Left ventricle myocardium superior (tissue), 1 donor: ENCODE measurements at regions not wholly inside any gene's neighbourhood (a gene's known extent, or its start where the extent isn't known, plus 50 kb on each side); places are given as distances from the start of the nearest gene placed in this dataset.

Experiments
- ATAC-seq: fragments of 200-7000 bp; cut with Tn5 transposase; one replicate; pipeline ENCODE4 v1.9.1; 2020; ENCODE audit warnings: mild to moderate bottlenecking, moderate library complexity
- DNase-seq: peaks from one replicate; pipeline ENCODE4 v3.0.0-alpha.2; 2020
- intact Hi-C: fragments of 100-400 bp; cut with micrococcal nuclease; formaldehyde crosslinking; loops from one replicate; pipeline ENCODE4 v1.11.0; 2022
- donor health status: DM: no; HTN: yes; CAD: no; lungs with severe emphysema.

GRCh38 chr6:22447249-22448196, 121.8 kb upstream of the HDGFL1 start:
- DNase-seq (peak; percentile 41), ATAC-seq (peak; percentile 96)
- intact Hi-C loops = no loop called here

DNA sequence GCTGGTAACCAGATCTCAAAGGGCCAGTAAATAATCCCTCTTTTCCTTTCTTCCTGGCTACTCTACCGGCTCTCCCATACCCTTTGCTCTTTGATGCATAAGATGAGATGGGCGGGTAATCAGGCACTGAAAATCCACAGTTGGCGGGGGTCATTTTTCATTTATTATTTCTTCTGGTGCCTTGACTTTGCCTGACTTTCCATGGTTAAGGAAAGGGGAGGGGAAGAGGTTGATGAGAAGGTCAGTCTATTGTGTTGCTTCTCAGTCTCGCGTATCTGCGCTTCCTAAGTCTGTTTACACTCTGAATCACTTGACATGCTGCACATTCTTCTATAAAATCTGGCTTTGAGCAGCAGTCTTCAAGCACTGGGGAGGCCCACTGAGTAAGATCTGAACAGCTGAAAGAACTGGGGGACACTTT, 121.1 kb upstream of the HDGFL1 start:
- DNase-seq (no peak), ATAC-seq (no peak)

DNA sequence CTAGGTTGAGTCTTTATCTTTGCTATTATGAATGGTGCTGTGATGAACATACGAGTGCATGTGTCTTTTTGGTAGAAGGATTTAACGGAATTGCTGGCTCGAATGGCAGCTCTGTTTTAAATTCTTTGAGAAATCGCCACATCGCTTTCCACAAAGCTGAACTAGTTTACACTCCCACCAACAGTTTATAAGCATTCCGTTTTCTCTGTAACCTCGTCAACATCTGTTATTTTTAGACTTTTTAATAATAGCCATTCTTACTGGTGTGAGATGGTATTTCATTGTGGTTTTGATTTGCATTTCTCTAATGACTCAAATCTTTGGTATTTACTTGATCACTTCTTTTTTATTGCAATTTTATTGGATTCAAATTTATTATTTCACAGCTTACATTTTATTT, 117.4 kb upstream of the HDGFL1 start:
- DNase-seq (no peak), ATAC-seq (no peak)
- intact Hi-C loops = no loop called here

More for the DNA sequence above, 121.1 kb upstream of the HDGFL1 start:
- intact Hi-C loops = no loop called here

DNA sequence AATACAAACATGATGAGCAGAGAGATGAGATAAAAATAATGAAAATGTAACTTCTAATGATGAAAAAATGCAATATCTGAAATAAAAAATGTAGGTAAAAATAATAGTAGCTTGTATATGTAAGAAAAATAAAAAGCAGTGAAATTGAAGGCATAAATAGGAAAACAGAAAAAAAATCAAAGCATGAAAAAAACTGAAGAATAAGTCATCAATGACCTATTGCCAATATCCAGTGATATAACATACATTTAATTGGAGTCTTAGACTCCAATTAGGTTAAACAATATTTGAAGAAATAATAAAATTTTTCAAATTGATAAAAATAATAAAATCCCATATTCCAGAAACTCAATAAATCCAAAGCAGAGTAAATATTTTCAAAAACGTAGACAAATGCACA, 114.0 kb upstream of the HDGFL1 start:
- DNase-seq (no peak), ATAC-seq (no peak)
- intact Hi-C loops = no loop called here

DNA sequence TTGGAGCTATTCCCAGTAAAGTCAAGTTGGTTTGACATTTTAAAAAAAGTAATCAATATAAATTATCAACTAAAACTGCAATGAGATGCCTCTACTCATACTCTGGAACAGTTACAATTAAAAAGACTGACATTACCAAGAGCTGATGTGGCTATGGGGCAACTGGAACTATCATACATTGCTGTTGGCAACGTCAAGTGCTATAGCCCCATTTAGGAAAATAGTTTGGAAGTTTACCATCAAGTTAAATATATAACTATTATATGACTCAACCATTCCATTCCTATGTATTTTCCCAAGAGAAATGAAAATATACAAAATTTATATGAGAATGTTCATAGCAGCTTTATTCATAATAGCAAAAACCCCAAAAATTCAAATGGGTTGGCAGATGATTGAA, 111.4 kb upstream of the HDGFL1 start:
- DNase-seq = no peak

GRCh38 chr6:22466665-22467245, 102.6 kb upstream of the HDGFL1 start:
- intact Hi-C loops = no loop called here
- ATAC-seq = no peak
- DNase-seq = no peak

More for the DNA sequence above, 111.4 kb upstream of the HDGFL1 start:
- intact Hi-C loops = no loop called here
- no peak for ATAC-seq

GRCh38 chr6:22467645-22468044, 101.7 kb upstream of the HDGFL1 start:
- DNase-seq (no peak), ATAC-seq (no peak)
- intact Hi-C loops = no loop called here

DNA sequence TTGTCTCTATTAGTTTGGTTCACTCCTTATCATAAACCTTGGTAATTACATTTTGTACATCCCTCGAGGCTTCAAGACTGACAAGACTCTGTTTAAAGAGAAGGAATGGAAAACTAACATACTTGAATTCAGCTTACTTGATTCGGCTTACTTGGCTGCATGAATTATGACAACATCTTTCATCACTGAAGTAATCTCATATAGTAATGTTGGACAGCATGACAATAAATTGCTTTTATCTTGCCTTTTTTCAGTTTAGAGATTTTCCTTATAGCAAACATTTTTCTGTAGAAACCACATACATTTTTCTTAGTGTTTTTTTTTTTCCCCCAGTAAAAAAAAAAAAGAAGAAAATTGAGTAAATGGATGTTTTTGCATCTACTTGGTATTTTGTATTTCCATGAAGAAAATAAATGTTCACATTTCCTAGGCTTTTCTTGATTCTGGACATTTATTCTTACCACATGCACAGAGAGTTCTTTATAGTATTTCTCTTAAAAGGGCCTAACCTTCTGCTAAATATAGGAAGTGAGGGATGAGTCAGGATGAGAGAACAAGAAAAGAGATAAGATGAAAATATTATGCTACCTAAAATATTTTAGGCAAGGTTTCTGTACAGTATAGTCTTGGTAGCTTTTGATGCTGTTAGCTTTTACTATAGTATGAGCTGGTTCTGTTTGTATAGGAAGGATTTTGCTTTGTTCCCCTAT, 101.0 kb upstream of the HDGFL1 start:
- DNase-seq (no peak), ATAC-seq (no peak)
- intact Hi-C loops = no loop called here

DNA sequence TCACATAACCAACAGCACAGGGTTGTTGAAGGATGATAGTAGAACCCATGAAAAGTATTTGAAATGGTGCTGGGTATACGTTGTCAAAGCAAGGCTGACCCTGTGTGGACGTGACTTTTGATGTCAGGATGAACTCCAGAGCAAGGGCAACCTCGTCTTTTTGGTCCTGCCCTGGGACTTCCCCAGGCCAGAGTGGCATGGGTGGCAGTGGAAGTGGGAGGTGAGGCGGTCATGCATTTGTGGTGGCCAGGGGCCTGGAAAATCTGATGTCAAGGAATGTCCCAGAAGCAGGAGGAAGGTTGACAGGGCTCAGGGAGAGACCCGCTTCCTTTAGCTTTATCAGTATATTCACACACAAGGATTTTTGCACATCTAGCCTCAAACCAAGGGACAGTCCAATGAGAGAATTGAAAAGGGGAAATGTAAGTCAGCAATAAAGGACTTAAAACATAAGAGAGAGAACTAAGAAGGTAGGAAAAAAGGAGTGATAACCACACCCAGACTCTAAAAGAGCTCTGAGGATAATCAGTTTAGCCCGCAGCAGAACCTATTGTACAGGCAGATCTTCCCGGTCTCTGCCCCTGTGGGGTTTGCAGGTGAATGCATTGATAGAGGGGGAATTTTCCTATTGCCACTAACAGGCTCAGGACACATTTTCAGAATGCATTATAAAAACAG, 98.8 kb upstream of the HDGFL1 start:
- no peak for DNase-seq
- ATAC-seq = no peak
- intact Hi-C loops = no loop called here

GRCh38 chr6:22471132-22471690, 98.2 kb upstream of the HDGFL1 start:
- ATAC-seq = peak; percentile 90
- intact Hi-C loops = no loop called here

DNA sequence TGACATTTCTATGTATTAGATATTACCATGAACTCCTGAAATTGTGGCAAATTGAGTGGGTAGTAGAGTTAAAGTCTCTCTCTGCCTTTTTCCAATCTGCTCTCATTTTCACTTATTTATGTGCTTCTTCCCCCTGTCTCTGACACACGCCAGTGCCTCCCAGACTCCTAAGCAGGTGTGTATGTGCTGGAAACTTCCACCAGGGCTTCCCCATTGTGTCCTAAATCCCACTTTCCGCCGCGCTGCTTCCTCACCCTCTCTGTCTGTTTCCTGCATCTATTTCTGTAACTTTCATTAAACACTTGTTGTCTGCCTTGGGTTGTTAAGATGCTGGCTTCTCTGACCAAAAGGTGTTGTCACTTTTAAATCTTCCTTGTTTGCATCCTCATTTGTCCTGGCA, 97.6 kb upstream of the HDGFL1 start:
- ATAC-seq = no peak
- DNase-seq = no peak
- intact Hi-C loops = no loop called here

More at GRCh38 chr6:22471132-22471690, 98.2 kb upstream of the HDGFL1 start:
- DNase-seq = peak; percentile 56

DNA sequence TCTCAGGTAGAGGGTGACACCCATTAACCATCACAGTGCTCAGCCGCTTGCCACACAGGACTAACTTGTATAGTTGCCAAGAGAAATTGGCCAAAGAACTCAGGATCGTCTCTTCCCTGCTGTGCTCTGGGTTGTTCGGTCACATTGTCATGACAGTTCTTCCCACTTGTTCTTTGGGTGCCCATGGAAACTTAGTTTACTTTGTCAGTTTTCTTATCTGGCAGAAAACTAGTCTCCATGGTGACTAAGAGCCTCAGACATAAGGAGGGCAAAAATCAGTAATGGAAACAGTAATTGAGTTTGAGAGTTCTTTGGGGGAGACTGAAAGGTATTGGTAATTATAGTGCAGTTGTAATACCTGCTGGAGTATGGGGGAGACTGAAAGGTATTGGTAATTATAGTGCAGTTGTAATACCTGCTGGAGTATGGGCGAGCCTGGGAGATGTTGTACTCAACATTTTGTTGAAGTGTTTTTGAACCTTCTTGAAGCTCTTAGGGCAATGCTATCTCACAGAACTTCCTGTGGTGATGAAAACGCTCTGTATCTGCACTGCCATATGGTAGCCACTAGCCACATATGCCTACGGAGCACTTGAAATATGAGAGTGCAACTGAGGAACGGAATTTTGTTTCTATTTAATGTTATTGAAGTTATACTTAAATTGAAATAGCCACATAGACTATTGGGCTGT, 95.2 kb upstream of the HDGFL1 start:
- no peak for ATAC-seq
- intact Hi-C loops = no loop called here

GRCh38 chr6:22476811-22477390, 92.5 kb upstream of the HDGFL1 start:
- ATAC-seq (peak; percentile 48), DNase-seq (no peak)
- intact Hi-C loops = no loop called here

More for the DNA sequence above, 95.2 kb upstream of the HDGFL1 start:
- DNase-seq = no peak

- no peak for DNase-seq
- ATAC-seq = peak; percentile 65
These were observed 72.1 kb upstream of the HDGFL1 start for GRCh38 chr6:22497276-22497675.

GRCh38 chr6:22499815-22500214, 69.6 kb upstream of the HDGFL1 start:
- intact Hi-C loops = no loop called here
- no peak for ATAC-seq
- DNase-seq = no peak

More at GRCh38 chr6:22497276-22497675, 72.1 kb upstream of the HDGFL1 start:
- intact Hi-C loops = no loop called here

DNA sequence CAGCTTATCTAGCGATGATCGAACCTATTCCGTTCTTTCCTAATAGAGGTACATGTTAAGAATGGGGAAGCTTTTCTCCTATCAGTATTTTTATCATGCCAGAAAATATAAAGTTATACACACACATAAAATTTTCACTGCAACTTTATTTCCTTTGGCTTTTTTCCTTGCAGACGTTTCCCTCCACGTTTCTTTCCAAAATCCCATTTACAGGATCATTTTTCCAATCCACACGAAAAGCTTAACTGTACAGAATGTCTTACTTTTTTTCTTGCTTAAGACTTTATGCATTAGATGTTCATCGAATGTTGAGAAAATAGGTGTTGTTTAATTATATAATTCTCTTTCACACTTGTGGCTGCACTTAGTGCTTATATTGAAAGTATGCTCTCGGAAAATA, 62.9 kb upstream of the HDGFL1 start:
- ATAC-seq = no peak
- intact Hi-C loops = no loop called here
- no peak for DNase-seq

DNA sequence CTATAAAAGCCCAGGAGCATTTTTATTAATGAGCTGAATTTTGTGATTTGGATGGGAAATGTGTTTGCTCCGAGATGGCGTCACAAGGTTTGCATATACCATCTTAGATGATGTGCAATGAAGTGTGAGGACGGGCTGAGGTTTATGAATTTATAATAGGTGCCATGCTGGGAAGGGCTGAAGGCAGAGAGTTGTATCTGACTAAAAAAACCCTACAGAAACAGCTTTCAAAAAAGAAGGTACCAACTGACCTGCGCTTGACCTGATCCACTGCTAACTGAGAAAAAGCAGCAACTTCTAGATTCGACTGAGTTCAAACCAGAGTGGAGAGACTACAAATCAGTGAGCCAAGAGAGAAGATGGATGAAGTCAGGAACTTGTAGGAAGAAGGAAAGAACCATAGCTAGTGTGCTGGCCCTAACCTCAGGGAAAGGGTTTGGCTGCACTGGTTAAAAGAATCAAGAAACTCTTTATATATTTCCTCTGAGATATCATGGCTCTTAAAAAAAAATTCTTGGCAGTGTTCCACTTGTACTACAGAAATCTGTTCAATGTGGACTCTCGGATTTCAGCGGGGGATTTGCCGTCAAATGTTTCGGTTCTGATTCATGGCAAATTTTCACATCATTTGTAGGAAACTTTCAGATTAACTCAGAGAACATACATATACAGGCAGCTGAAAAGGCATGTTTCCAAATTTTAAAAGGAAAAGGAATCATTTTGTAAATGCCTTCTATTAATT, 56.5 kb upstream of the HDGFL1 start:
- ATAC-seq = no peak
- no peak for DNase-seq
- intact Hi-C loops = no loop called here

- ATAC-seq = no peak
- no peak for DNase-seq
- intact Hi-C loops = no loop called here
These were observed 55.7 kb upstream of the HDGFL1 start for GRCh38 chr6:22513667-22514066.
